ENCODE measurements at regions not wholly inside any gene's neighbourhood (a gene's known extent, or its start where the extent isn't known, plus 50 kb on each side); places are given as distances from the start of the nearest gene placed in this dataset.

DNA sequence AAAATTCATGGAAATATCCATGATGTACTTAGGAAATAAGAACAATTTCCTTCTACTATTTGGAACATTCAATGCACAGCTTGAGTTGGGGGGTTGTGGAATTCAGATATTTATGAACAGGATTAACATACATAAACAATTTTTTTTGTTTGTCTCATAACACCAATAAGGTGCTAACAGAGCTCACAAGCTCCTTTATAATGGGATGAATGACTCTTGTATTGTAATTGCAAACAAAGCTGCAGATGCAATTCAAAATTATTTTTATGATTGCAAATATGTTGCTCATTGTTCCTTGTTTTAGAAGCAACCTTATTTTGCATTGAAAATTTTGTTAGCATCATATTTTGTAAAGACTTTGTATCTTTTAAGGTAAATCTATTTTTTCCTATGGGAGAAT, 265.7 kb downstream of the PCDH17 start:
- Histone ChIP-seq H3K27ac (ENCODE audit: control insufficient read depth, insufficient read depth) (no peak overlapping the region), H3K9ac (ENCODE audit: control insufficient read depth, insufficient read depth, low read length) (no peak overlapping the region), H3K36me3 (ENCODE audit: control insufficient read depth in 2 of 2, insufficient read depth in 2 of 2, low read length in 1 of 2) (no peaks in the 10 kb centered on the region), H4K20me1 (ENCODE audit: control insufficient read depth, insufficient read depth) (no peaks in the 10 kb centered on the region), H3K79me2 (ENCODE audit: control insufficient read depth, insufficient read depth, low read length) (no peaks in the 10 kb centered on the region), H2AFZ (ENCODE audit: control insufficient read depth, low read depth, low read length) (no peak overlapping the region), H3K4me2 (ENCODE audit: control insufficient read depth, insufficient read depth) (no peak overlapping the region), H3K9me3 (replicated peaks; ENCODE audit: control insufficient read depth, insufficient read depth, low read length) (no peaks in the 10 kb centered on the region), H3K4me1 (ENCODE audit: control insufficient read depth, insufficient read depth, low read length) (no peaks in the 10 kb centered on the region), H3K27me3 (replicated peaks in 1 of 2; ENCODE audit: control insufficient read depth in 2 of 2, insufficient read depth in 2 of 2, low read length in 1 of 2) (no peaks in the 10 kb centered on the region), H3K4me3 (no peak overlapping the region)
- no TSS peak for BruUV-seq (replicated peaks)
- DNase-seq (ENCODE audit: low read depth, low spot score), result no peak
- no peak for FAIRE-seq
- in situ Hi-C loops (cut with MboI), result no loop called here
- ChIA-PET POLR2A (no interaction called here), SMC1A (ENCODE audit: uncharacterized antibody, unreplicated experiment) (no interaction called here), RAD21 (ENCODE audit: unreplicated experiment) (no interaction called here), CTCF (no interaction called here)
- ATAC-seq, result no peak
- intact Hi-C loops (cut with micrococcal nuclease; ENCODE audit: unreplicated experiment), result no loop called here
- TF ChIP-seq, protein P1, sequence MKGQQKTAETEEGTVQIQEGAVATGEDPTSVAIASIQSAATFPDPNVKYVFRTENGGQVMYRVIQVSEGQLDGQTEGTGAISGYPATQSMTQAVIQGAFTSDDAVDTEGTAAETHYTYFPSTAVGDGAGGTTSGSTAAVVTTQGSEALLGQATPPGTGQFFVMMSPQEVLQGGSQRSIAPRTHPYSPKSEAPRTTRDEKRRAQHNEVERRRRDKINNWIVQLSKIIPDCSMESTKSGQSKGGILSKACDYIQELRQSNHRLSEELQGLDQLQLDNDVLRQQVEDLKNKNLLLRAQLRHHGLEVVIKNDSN (IDR thresholded peaks at IDR 0.05; ENCODE audit: borderline replicate concordance, extremely low read length, insufficient read depth, low read depth, low read length), result no peak
- TF ChIP-seq SMARCA5 (IDR thresholded peaks at IDR 0.05) (no peak), KAT2A (conservative IDR thresholded peaks at IDR 0.05; ENCODE audit: control insufficient read depth, low read depth, low read length) (no peak), BACH1 (IDR thresholded peaks at IDR 0.05; ENCODE audit: borderline replicate concordance) (no peak), POLR2AphosphoS5 (IDR thresholded peaks at IDR 0.05; ENCODE audit: low read length) (no peak), SRF (IDR thresholded peaks at IDR 0.05; ENCODE audit: low read depth in 2 of 2, low read length in 2 of 2) (no peak), CHD4 (IDR thresholded peaks at IDR 0.05) (no peak)
- TF ChIP-seq, protein P2, sequence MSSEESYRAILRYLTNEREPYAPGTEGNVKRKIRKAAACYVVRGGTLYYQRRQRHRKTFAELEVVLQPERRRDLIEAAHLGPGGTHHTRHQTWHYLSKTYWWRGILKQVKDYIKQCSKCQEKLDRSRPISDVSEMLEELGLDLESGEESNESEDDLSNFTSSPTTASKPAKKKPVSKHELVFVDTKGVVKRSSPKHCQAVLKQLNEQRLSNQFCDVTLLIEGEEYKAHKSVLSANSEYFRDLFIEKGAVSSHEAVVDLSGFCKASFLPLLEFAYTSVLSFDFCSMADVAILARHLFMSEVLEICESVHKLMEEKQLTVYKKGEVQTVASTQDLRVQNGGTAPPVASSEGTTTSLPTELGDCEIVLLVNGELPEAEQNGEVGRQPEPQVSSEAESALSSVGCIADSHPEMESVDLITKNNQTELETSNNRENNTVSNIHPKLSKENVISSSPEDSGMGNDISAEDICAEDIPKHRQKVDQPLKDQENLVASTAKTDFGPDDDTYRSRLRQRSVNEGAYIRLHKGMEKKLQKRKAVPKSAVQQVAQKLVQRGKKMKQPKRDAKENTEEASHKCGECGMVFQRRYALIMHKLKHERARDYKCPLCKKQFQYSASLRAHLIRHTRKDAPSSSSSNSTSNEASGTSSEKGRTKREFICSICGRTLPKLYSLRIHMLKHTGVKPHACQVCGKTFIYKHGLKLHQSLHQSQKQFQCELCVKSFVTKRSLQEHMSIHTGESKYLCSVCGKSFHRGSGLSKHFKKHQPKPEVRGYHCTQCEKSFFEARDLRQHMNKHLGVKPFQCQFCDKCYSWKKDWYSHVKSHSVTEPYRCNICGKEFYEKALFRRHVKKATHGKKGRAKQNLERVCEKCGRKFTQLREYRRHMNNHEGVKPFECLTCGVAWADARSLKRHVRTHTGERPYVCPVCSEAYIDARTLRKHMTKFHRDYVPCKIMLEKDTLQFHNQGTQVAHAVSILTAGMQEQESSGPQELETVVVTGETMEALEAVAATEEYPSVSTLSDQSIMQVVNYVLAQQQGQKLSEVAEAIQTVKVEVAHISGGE (CRISPR knock-in tag; IDR thresholded peaks at IDR 0.05), result no peak
- TF ChIP-seq, protein P3, sequence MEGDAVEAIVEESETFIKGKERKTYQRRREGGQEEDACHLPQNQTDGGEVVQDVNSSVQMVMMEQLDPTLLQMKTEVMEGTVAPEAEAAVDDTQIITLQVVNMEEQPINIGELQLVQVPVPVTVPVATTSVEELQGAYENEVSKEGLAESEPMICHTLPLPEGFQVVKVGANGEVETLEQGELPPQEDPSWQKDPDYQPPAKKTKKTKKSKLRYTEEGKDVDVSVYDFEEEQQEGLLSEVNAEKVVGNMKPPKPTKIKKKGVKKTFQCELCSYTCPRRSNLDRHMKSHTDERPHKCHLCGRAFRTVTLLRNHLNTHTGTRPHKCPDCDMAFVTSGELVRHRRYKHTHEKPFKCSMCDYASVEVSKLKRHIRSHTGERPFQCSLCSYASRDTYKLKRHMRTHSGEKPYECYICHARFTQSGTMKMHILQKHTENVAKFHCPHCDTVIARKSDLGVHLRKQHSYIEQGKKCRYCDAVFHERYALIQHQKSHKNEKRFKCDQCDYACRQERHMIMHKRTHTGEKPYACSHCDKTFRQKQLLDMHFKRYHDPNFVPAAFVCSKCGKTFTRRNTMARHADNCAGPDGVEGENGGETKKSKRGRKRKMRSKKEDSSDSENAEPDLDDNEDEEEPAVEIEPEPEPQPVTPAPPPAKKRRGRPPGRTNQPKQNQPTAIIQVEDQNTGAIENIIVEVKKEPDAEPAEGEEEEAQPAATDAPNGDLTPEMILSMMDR (IDR thresholded peaks at IDR 0.05 in 2 of 3, conservative IDR thresholded peaks at IDR 0.05 in 1 of 3; ENCODE audit: control insufficient read depth in 2 of 3, extremely low read depth in 1 of 3, insufficient read depth in 1 of 3, low read depth in 3 of 3, low read length in 3 of 3), result no peak
- TF ChIP-seq, protein P4, sequence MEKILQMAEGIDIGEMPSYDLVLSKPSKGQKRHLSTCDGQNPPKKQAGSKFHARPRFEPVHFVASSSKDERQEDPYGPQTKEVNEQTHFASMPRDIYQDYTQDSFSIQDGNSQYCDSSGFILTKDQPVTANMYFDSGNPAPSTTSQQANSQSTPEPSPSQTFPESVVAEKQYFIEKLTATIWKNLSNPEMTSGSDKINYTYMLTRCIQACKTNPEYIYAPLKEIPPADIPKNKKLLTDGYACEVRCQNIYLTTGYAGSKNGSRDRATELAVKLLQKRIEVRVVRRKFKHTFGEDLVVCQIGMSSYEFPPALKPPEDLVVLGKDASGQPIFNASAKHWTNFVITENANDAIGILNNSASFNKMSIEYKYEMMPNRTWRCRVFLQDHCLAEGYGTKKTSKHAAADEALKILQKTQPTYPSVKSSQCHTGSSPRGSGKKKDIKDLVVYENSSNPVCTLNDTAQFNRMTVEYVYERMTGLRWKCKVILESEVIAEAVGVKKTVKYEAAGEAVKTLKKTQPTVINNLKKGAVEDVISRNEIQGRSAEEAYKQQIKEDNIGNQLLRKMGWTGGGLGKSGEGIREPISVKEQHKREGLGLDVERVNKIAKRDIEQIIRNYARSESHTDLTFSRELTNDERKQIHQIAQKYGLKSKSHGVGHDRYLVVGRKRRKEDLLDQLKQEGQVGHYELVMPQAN (conservative IDR thresholded peaks at IDR 0.05), result no peak
- TF ChIP-seq, protein P5, sequence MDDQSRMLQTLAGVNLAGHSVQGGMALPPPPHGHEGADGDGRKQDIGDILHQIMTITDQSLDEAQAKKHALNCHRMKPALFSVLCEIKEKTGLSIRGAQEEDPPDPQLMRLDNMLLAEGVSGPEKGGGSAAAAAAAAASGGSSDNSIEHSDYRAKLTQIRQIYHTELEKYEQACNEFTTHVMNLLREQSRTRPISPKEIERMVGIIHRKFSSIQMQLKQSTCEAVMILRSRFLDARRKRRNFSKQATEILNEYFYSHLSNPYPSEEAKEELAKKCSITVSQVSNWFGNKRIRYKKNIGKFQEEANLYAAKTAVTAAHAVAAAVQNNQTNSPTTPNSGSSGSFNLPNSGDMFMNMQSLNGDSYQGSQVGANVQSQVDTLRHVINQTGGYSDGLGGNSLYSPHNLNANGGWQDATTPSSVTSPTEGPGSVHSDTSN (IDR thresholded peaks at IDR 0.05; ENCODE audit: insufficient replicate concordance, low read depth, low read length), result no peak
- TF ChIP-seq, protein P6, sequence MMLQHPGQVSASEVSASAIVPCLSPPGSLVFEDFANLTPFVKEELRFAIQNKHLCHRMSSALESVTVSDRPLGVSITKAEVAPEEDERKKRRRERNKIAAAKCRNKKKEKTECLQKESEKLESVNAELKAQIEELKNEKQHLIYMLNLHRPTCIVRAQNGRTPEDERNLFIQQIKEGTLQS (IDR thresholded peaks at IDR 0.05; ENCODE audit: borderline replicate concordance, extremely low read depth, low read depth, low read length), result no peak
